ENCODE measurements at regions not wholly inside any gene's neighbourhood (a gene's known extent, or its start where the extent isn't known, plus 50 kb on each side); places are given as distances from the start of the nearest gene placed in this dataset.
"Not testable (repeated sequence)": the region's sequence is repeated elsewhere in the genome, so short reads cannot be mapped to it uniquely, and the experiment has no call there.

- Histone ChIP-seq H3K27ac (no peak overlapping the region), H3K36me3 (no peaks in the 10 kb centered on the region), H3K9me3 (no peaks in the 10 kb centered on the region), H3K4me1 (no peaks in the 10 kb centered on the region), H3K4me3 (no peak overlapping the region), H3K27me3 (no peaks in the 10 kb centered on the region)
- intact Hi-C loops (cut with DNase I): no loop called here
- no peak for TF ChIP-seq POLR2AphosphoS5 (IDR thresholded peaks at IDR 0.05; ENCODE audit: insufficient read depth in 1 of 2, low read depth in 1 of 2)
- no peak for TF ChIP-seq POLR2A (IDR thresholded peaks at IDR 0.05)
- TF ChIP-seq, protein P1, sequence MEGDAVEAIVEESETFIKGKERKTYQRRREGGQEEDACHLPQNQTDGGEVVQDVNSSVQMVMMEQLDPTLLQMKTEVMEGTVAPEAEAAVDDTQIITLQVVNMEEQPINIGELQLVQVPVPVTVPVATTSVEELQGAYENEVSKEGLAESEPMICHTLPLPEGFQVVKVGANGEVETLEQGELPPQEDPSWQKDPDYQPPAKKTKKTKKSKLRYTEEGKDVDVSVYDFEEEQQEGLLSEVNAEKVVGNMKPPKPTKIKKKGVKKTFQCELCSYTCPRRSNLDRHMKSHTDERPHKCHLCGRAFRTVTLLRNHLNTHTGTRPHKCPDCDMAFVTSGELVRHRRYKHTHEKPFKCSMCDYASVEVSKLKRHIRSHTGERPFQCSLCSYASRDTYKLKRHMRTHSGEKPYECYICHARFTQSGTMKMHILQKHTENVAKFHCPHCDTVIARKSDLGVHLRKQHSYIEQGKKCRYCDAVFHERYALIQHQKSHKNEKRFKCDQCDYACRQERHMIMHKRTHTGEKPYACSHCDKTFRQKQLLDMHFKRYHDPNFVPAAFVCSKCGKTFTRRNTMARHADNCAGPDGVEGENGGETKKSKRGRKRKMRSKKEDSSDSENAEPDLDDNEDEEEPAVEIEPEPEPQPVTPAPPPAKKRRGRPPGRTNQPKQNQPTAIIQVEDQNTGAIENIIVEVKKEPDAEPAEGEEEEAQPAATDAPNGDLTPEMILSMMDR (IDR thresholded peaks at IDR 0.05): no peak
- no peak for DNase-seq (ENCODE audit: extremely low spot score in 2 of 2)
These were observed 976.6 kb upstream of the SEMA6A start for GRCh38 chr5:117551236-117551635.

- H3K4me1 ChIP-seq: no peaks in the 10 kb centered on the region
- H3K4me3 ChIP-seq: no peak overlapping the region
- DNase-seq (ENCODE audit: extremely low spot score in 2 of 2): no peak
- H3K36me3 ChIP-seq: no peaks in the 10 kb centered on the region
- TF ChIP-seq POLR2AphosphoS5 (IDR thresholded peaks at IDR 0.05; ENCODE audit: insufficient read depth in 1 of 2, low read depth in 1 of 2) (no peak), POLR2A (IDR thresholded peaks at IDR 0.05) (no peak)
- TF ChIP-seq, protein P1 (IDR thresholded peaks at IDR 0.05): no peak
- no peak overlapping the region for H3K27ac ChIP-seq
- H3K9me3 ChIP-seq: no peaks in the 10 kb centered on the region
- H3K27me3 ChIP-seq: no peaks in the 10 kb centered on the region
- intact Hi-C loops (cut with DNase I): no loop called here
These were observed 972.6 kb upstream of the SEMA6A start for GRCh38 chr5:117547192-117547591.

GRCh38 chr5:117539692-117540091 lies 965.1 kb upstream of the SEMA6A start:
- no peaks in the 10 kb centered on the region for H3K9me3 ChIP-seq
- H3K4me1 ChIP-seq: no peaks in the 10 kb centered on the region
- no peaks in the 10 kb centered on the region for H3K27me3 ChIP-seq
- no peaks in the 10 kb centered on the region for H3K36me3 ChIP-seq
- DNase-seq (ENCODE audit: extremely low spot score in 2 of 2): no peak
- TF ChIP-seq POLR2A (IDR thresholded peaks at IDR 0.05) (no peak), POLR2AphosphoS5 (IDR thresholded peaks at IDR 0.05; ENCODE audit: insufficient read depth in 1 of 2, low read depth in 1 of 2) (no peak)
- TF ChIP-seq, protein P1 (IDR thresholded peaks at IDR 0.05): no peak
- no peak overlapping the region for H3K4me3 ChIP-seq
- no peak overlapping the region for H3K27ac ChIP-seq
- intact Hi-C loops (cut with DNase I): no loop called here

GRCh38 chr5:117533792-117534191 lies 959.2 kb upstream of the SEMA6A start:
- Histone ChIP-seq H3K36me3 (no peaks in the 10 kb centered on the region), H3K27me3 (no peaks in the 10 kb centered on the region), H3K9me3 (no peaks in the 10 kb centered on the region), H3K4me3 (no peak overlapping the region), H3K27ac (no peak overlapping the region), H3K4me1 (no peaks in the 10 kb centered on the region)
- intact Hi-C loops (cut with DNase I): no loop called here
- TF ChIP-seq POLR2AphosphoS5 (IDR thresholded peaks at IDR 0.05; ENCODE audit: insufficient read depth in 1 of 2, low read depth in 1 of 2) (no peak), POLR2A (IDR thresholded peaks at IDR 0.05) (no peak)
- TF ChIP-seq, protein P1 (IDR thresholded peaks at IDR 0.05): no peak
- DNase-seq (ENCODE audit: extremely low spot score in 2 of 2): no peak

- H3K27me3 ChIP-seq; H3K4me1 ChIP-seq; H3K27ac ChIP-seq; intact Hi-C loops (cut with DNase I); H3K9me3 ChIP-seq; DNase-seq (ENCODE audit: extremely low spot score in 2 of 2); H3K4me3 ChIP-seq; H3K36me3 ChIP-seq: not testable (repeated sequence)
These were observed 958.5 kb upstream of the SEMA6A start for GRCh38 chr5:117533051-117533670.

Data from vagina (tissue), 2 donors.